ENCODE measurements at regions not wholly inside any gene's neighbourhood (a gene's known extent, or its start where the extent isn't known, plus 50 kb on each side); places are given as distances from the start of the nearest gene placed in this dataset.

DNA sequence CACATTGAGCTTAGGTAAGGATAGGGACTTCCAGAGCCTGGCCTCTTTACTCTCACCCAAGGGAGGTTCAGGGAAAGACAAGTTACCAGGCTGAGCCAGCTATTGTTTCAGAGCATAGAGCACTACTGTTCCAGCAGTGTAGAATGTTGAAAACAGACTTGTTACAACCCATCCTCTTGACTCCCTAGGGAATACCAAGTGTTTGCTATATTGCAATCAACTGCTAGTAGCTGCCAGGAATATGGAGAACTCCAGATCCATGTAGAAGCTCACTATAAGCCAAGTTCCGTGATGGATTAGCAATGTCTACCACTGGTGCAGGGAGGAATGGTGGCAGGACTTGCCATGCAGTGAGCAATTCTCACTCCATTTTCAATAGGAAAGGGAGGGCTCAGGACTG, 199.8 kb upstream of the RBM19 start (continued):
- TF ChIP-seq CEBPB (IDR thresholded peaks at IDR 0.05; ENCODE audit: low read depth): no peak
- no peak for TF ChIP-seq EZH2 (IDR thresholded peaks at IDR 0.05)
- no peak for TF ChIP-seq JUND (IDR thresholded peaks at IDR 0.05)
- no peak for TF ChIP-seq SIN3A (IDR thresholded peaks at IDR 0.05; ENCODE audit: low read depth)
- TF ChIP-seq, protein P1, sequence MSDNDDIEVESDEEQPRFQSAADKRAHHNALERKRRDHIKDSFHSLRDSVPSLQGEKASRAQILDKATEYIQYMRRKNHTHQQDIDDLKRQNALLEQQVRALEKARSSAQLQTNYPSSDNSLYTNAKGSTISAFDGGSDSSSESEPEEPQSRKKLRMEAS (IDR thresholded peaks at IDR 0.05): no peak
- TF ChIP-seq SRF (IDR thresholded peaks at IDR 0.05; ENCODE audit: low read depth): no peak
- no peak for TF ChIP-seq RAD21 (IDR thresholded peaks at IDR 0.05; ENCODE audit: low read depth)

DNA sequence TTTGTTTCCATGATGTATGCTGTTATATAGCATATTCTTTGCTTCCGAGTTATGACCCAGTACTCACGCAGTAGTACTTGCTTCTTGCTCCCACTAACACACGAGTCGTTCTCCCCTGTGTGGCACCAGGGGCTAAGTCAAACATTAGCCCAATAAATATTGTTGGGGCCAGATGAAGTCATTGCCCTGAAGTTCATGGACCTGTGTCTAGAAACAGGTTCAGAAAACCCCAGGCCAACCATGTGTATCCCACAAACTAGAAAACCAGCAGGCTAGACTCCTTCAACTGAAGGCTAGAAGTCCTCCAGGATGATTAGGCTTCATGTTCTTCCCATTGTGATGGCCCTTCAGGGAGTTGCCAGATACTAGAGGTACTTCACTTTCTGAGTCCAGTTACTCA, 198.2 kb upstream of the RBM19 start:
- peak overlapping the region; percentile 49; the same call in 1 of the 2 replicates for H3K4me2 ChIP-seq (ENCODE audit: low read length)
- ChIA-PET POLR2A (no interaction called here), CTCF (interaction anchor here (0.9 kb wide), 1 partner anchor 344 kb away, joined by 3 read pairs; no protein-coding TSS in a partner anchor), RAD21 (ENCODE audit: low non-redundant PET in 1 of 2, low total read pairs in 2 of 2, uncharacterized antibody in 2 of 2, unreplicated experiment in 2 of 2) (no interaction called here)
- TF ChIP-seq, protein P2, sequence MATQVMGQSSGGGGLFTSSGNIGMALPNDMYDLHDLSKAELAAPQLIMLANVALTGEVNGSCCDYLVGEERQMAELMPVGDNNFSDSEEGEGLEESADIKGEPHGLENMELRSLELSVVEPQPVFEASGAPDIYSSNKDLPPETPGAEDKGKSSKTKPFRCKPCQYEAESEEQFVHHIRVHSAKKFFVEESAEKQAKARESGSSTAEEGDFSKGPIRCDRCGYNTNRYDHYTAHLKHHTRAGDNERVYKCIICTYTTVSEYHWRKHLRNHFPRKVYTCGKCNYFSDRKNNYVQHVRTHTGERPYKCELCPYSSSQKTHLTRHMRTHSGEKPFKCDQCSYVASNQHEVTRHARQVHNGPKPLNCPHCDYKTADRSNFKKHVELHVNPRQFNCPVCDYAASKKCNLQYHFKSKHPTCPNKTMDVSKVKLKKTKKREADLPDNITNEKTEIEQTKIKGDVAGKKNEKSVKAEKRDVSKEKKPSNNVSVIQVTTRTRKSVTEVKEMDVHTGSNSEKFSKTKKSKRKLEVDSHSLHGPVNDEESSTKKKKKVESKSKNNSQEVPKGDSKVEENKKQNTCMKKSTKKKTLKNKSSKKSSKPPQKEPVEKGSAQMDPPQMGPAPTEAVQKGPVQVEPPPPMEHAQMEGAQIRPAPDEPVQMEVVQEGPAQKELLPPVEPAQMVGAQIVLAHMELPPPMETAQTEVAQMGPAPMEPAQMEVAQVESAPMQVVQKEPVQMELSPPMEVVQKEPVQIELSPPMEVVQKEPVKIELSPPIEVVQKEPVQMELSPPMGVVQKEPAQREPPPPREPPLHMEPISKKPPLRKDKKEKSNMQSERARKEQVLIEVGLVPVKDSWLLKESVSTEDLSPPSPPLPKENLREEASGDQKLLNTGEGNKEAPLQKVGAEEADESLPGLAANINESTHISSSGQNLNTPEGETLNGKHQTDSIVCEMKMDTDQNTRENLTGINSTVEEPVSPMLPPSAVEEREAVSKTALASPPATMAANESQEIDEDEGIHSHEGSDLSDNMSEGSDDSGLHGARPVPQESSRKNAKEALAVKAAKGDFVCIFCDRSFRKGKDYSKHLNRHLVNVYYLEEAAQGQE (IDR thresholded peaks at IDR 0.05; ENCODE audit: low read depth): no peak
- no peaks in the 10 kb centered on the region for H3K79me2 ChIP-seq (ENCODE audit: insufficient read depth, low read length)
- intact Hi-C loops (cut with micrococcal nuclease): no loop called here
- H3K9me2 ChIP-seq (ENCODE audit: insufficient read depth): no peaks in the 10 kb centered on the region
- no peak for DNase-seq (ENCODE audit: low read depth, low spot score)
- no peak overlapping the region for H3K4me3 ChIP-seq (replicated peaks in 1 of 2; ENCODE audit: low read depth in 1 of 2, low read length in 2 of 2)
- no peaks in the 10 kb centered on the region for H4K20me1 ChIP-seq (ENCODE audit: insufficient read depth)
- H3K9me3 ChIP-seq (ENCODE audit: control insufficient read depth in 1 of 2, insufficient read depth in 1 of 2, low read depth in 1 of 2, low read length in 2 of 2): no peaks in the 10 kb centered on the region
- peaks cover 22% of the 10 kb centered on the region for H3K27me3 ChIP-seq (ENCODE audit: insufficient read depth, low read length)
- H3K9ac ChIP-seq (ENCODE audit: low read length): no peak overlapping the region
- no peak for ATAC-seq
- no peak overlapping the region for H3K27ac ChIP-seq (ENCODE audit: low read depth, low read length)
- H3K36me3 ChIP-seq (ENCODE audit: control insufficient read depth in 1 of 2, insufficient read depth in 2 of 2, low read length in 2 of 2): no peaks in the 10 kb centered on the region
- H2AFZ ChIP-seq (ENCODE audit: low read depth, low read length, poor library complexity, severe bottlenecking): no peak overlapping the region
- BruUV-seq (replicated peaks): no TSS peak
- H3K4me1 ChIP-seq (ENCODE audit: control insufficient read depth in 1 of 2, insufficient read depth in 2 of 2, low read length in 2 of 2): peaks cover 0 to 14% of the 10 kb centered on the region in 2 experiments; a peak in 2 of 4 replicates
